ENCODE measurements at regions not wholly inside any gene's neighbourhood (a gene's known extent, or its start where the extent isn't known, plus 50 kb on each side); places are given as distances from the start of the nearest gene placed in this dataset.

DNA sequence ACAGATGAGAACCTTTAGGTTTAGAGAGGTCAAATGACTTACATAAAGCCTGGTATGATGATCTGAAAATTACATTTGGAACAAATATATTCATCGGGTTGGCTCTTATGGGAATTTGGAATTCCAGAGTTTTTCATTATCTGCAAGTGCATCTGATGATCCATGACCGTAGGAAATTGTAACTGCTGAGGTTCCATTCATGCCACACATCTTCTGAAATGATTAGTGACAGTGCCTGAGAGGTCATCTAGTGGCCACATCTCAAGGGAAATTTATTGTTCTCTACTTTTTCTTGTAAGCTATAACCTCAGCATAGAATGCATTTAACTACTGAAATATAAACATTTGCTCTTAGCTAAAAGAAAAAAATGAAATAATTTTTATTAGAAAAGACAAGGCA lies 105.8 kb upstream of the NWD2 start:
- H3K9me3 ChIP-seq (ENCODE audit: low read depth), result no peaks in the 10 kb centered on the region
- no peak overlapping the region for H3K27ac ChIP-seq
- no peaks in the 10 kb centered on the region for H3K36me3 ChIP-seq
- no peaks in the 10 kb centered on the region for H3K27me3 ChIP-seq
- no peak for DNase-seq (ENCODE audit: low read depth in 1 of 2, low spot score in 1 of 2)
- H3K4me3 ChIP-seq, result no peak overlapping the region
- TF ChIP-seq, protein P1, sequence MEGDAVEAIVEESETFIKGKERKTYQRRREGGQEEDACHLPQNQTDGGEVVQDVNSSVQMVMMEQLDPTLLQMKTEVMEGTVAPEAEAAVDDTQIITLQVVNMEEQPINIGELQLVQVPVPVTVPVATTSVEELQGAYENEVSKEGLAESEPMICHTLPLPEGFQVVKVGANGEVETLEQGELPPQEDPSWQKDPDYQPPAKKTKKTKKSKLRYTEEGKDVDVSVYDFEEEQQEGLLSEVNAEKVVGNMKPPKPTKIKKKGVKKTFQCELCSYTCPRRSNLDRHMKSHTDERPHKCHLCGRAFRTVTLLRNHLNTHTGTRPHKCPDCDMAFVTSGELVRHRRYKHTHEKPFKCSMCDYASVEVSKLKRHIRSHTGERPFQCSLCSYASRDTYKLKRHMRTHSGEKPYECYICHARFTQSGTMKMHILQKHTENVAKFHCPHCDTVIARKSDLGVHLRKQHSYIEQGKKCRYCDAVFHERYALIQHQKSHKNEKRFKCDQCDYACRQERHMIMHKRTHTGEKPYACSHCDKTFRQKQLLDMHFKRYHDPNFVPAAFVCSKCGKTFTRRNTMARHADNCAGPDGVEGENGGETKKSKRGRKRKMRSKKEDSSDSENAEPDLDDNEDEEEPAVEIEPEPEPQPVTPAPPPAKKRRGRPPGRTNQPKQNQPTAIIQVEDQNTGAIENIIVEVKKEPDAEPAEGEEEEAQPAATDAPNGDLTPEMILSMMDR (IDR thresholded peaks at IDR 0.05; ENCODE audit: low read depth, low read length), result no peak
- no peaks in the 10 kb centered on the region for H3K4me1 ChIP-seq (ENCODE audit: low read depth)

DNA sequence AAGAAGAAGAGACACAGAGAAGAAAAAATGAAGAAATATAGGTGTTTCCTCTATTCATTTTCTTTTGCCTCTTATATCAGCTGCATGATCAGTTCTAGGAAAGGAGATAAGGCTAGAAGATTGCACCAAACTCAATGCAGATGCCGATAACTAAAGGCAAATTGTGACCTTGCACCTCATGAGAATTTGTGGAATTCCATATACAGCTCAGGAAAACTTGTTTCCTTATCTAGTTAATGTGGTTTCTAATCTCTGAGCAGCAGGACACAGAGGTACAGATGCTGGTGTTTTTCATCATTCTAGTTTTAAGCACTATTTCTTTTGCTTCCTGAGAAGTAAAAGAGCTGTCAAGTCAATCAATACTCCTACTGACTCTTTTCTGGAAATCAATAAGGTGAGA lies 104.6 kb upstream of the NWD2 start:
- no peaks in the 10 kb centered on the region for H3K27me3 ChIP-seq
- H3K4me3 ChIP-seq, result no peak overlapping the region
- no peak overlapping the region for H3K27ac ChIP-seq
- no peak for DNase-seq (ENCODE audit: low read depth in 1 of 2, low spot score in 1 of 2)
- TF ChIP-seq, protein P1 (IDR thresholded peaks at IDR 0.05; ENCODE audit: low read depth, low read length), result no peak
- no peaks in the 10 kb centered on the region for H3K36me3 ChIP-seq
- H3K9me3 ChIP-seq (ENCODE audit: low read depth), result no peaks in the 10 kb centered on the region
- H3K4me1 ChIP-seq (ENCODE audit: low read depth), result no peaks in the 10 kb centered on the region

DNA sequence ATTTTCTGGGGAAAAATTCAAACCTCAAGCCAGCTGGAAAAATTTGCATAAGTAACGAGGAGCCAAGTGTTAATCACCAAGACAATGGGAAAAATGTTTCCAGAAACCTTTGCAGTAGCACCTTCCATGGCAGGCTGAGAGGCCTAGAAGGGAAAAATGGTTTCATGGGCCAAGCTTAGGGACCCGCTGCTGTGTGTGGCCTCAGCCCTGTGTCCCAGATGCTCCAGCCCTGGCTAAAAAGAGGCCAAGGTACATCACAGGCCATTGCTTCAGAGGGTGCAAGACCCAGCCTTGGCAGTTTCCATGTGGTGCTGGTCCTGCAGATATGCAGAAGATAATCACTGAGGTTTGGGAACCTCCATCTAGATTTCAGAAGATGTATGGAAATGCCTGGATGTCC lies 98.3 kb upstream of the NWD2 start:
- TF ChIP-seq, protein P1 (IDR thresholded peaks at IDR 0.05; ENCODE audit: low read depth, low read length), result no peak
- DNase-seq (ENCODE audit: low read depth in 1 of 2, low spot score in 1 of 2), result no peak
- Histone ChIP-seq H3K9me3 (ENCODE audit: low read depth) (no peaks in the 10 kb centered on the region), H3K4me3 (no peak overlapping the region), H3K4me1 (ENCODE audit: low read depth) (no peaks in the 10 kb centered on the region), H3K27ac (no peak overlapping the region), H3K36me3 (no peaks in the 10 kb centered on the region), H3K27me3 (no peaks in the 10 kb centered on the region)

DNA sequence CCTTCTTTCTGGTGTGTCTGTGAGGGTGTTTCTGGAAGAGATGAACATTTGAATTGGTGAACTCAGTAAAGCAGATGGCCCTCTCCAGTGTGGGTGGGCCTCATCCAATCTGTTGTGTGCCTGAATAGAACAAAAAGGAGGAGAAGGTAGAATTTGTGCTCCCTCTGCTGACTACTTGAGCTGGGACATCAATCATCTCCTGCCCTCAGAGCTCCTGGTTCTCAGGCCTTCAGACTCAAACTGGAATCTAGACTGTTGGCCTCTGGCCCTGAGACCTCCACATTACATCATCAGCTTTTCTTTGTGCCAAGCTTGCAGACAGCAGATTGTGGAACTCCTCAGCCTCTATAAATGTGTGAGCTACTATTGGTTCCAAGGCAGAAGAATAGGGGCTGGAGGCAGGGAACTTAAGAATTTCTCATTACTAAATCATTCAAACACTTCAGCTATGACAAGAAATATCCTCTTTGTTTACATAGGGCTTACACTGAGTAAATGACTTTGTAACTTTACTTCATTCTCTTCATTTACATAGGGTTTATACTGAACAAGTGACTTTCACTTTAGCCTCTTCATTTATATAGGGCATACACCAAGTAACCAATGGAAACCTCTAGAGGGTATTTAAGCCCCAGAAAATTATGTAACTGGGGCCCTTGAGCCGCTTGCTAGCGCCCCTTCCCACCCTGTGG lies 86.9 kb upstream of the NWD2 start:
- no peaks in the 10 kb centered on the region for H3K36me3 ChIP-seq
- H3K27me3 ChIP-seq, result no peaks in the 10 kb centered on the region
- DNase-seq (ENCODE audit: low read depth in 1 of 2, low spot score in 1 of 2), result no peak
- no peaks in the 10 kb centered on the region for H3K9me3 ChIP-seq (ENCODE audit: low read depth)
- no peak overlapping the region for H3K27ac ChIP-seq
- H3K4me3 ChIP-seq, result no peak overlapping the region
- H3K4me1 ChIP-seq (ENCODE audit: low read depth), result no peaks in the 10 kb centered on the region
- TF ChIP-seq, protein P1 (IDR thresholded peaks at IDR 0.05; ENCODE audit: low read depth, low read length), result no peak

DNA sequence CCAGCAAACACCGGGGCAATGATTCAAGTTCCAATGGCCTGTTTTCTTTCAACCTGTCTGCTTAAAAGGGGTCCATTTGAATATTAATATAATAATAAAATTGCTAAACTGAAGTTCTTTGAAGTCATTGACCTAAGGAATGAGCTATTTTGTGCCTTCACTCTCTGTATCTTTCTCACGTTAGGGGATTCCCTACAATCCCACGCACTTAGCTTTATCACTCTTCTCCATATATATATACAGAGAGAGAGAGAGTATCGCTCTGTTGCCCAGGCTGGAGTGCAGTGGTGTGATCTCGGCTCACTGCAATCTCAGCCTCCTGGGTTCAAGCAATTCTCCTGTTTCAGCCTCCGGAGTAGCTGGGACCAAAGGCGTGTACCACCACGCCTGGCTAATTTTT lies 83.9 kb upstream of the NWD2 start:
- DNase-seq (ENCODE audit: low read depth in 1 of 2, low spot score in 1 of 2), result no peak
- TF ChIP-seq, protein P1 (IDR thresholded peaks at IDR 0.05; ENCODE audit: low read depth, low read length), result no peak
- peaks cover 3% of the 10 kb centered on the region for H3K27me3 ChIP-seq
- no peak overlapping the region for H3K4me3 ChIP-seq
- H3K9me3 ChIP-seq (ENCODE audit: low read depth), result no peaks in the 10 kb centered on the region
- no peaks in the 10 kb centered on the region for H3K4me1 ChIP-seq (ENCODE audit: low read depth)
- H3K36me3 ChIP-seq, result no peaks in the 10 kb centered on the region
- no peak overlapping the region for H3K27ac ChIP-seq
